ENCODE measurements at regions not wholly inside any gene's neighbourhood (a gene's known extent, or its start where the extent isn't known, plus 50 kb on each side); places are given as distances from the start of the nearest gene placed in this dataset.
"Not testable (repeated sequence)": the region's sequence is repeated elsewhere in the genome, so short reads cannot be mapped to it uniquely, and the experiment has no call there.

- TF ChIP-seq POLR2A (IDR thresholded peaks at IDR 0.05) (no peak), CTCF (IDR thresholded peaks at IDR 0.05) (no peak), EP300 (IDR thresholded peaks at IDR 0.05) (no peak), POLR2AphosphoS5 (IDR thresholded peaks at IDR 0.05) (no peak)
- Histone ChIP-seq H3K9me3 (no peaks in the 10 kb centered on the region), H3K36me3 (no peaks in the 10 kb centered on the region), H3K27ac (no peak overlapping the region), H3K27me3 (no peaks in the 10 kb centered on the region), H3K4me3 (no peak overlapping the region), H3K4me1 (no peaks in the 10 kb centered on the region)
- WGBS: 77% methylated on average over 3 of the region's 3 CpGs
- no peak for DNase-seq (ENCODE audit: low spot score in 2 of 2)
These were observed 129.1 kb upstream of the ITGB1 start for GRCh38 chr10:33087152-33087551.

GRCh38 chr10:33086100-33086499 lies 128.1 kb upstream of the ITGB1 start:
- no peaks in the 10 kb centered on the region for H3K9me3 ChIP-seq
- no peaks in the 10 kb centered on the region for H3K4me1 ChIP-seq
- TF ChIP-seq CTCF (IDR thresholded peaks at IDR 0.05) (no peak), POLR2AphosphoS5 (IDR thresholded peaks at IDR 0.05) (no peak)
- no peak overlapping the region for H3K27ac ChIP-seq
- H3K4me3 ChIP-seq: no peak overlapping the region
- DNase-seq (ENCODE audit: low spot score in 2 of 2): no peak
- no peaks in the 10 kb centered on the region for H3K36me3 ChIP-seq
- H3K27me3 ChIP-seq: no peaks in the 10 kb centered on the region
- 87% methylated on average over 5 of the region's 5 CpGs for WGBS

DNA sequence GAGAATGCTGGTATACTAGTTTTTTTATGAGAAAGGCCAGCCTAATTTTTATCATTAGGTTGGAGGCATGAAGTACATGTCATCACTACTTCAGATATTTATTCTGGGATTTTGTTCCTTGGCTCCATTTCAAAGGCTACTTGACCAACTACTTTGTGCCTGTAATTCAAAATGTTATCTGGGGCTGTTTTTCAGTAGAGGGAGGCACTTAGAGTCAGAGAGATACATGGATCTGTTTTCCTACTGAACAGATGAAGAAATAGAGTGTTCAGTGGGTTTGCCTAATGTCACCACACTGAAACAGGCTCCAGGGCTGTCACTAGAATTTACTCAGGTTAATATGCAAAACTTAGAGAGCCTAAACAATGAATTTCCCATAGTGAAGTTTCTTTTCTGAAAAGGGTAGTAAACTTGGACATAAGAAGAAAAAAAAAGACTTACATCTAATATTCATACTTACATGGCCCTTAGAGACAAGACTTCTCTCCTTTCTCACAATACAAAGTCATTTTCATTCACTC lies 127.3 kb upstream of the ITGB1 start:
- no peak overlapping the region for H3K4me3 ChIP-seq
- H3K36me3 ChIP-seq: no peaks in the 10 kb centered on the region
- no peak overlapping the region for H3K27ac ChIP-seq
- no peaks in the 10 kb centered on the region for H3K9me3 ChIP-seq
- H3K4me1 ChIP-seq: no peaks in the 10 kb centered on the region
- H3K27me3 ChIP-seq: no peaks in the 10 kb centered on the region
- DNase-seq (ENCODE audit: low spot score in 2 of 2): no peak
- TF ChIP-seq CTCF (IDR thresholded peaks at IDR 0.05) (no peak), POLR2AphosphoS5 (IDR thresholded peaks at IDR 0.05) (no peak), EP300 (IDR thresholded peaks at IDR 0.05) (no peak), POLR2A (IDR thresholded peaks at IDR 0.05) (no peak)

DNA sequence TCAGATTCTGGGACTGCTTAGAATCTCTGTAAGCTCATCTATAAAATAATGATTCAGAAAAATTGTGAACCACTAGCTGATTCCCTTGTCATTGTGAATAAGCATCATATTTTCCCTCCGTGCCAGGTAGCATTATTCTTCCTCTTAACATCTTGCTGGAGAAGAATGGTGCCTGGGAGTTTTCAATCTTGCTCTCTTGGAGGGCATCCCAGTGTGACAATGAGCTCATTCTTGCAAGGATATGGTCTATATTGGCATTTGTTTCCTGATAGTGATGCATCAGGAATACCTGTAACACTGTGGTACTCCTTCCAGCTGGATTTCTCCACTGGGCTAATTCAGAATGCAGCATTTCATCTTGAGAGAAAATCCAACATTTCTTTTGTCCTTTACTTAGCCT lies 126.4 kb upstream of the ITGB1 start:
- TF ChIP-seq EP300 (IDR thresholded peaks at IDR 0.05): no peak
- no peak for TF ChIP-seq CTCF (IDR thresholded peaks at IDR 0.05)
- no peak for TF ChIP-seq POLR2A (IDR thresholded peaks at IDR 0.05)
- TF ChIP-seq POLR2AphosphoS5 (IDR thresholded peaks at IDR 0.05): no peak
- Histone ChIP-seq H3K9me3 (no peaks in the 10 kb centered on the region), H3K4me1 (no peaks in the 10 kb centered on the region), H3K27ac (no peak overlapping the region), H3K4me3 (no peak overlapping the region), H3K27me3 (no peaks in the 10 kb centered on the region), H3K36me3 (no peaks in the 10 kb centered on the region)
- DNase-seq (ENCODE audit: low spot score in 2 of 2): no peak
- WGBS: 93% methylated on average over 1 of the region's 1 CpG

- TF ChIP-seq CTCF (IDR thresholded peaks at IDR 0.05) (no peak), POLR2AphosphoS5 (IDR thresholded peaks at IDR 0.05) (no peak), EP300 (IDR thresholded peaks at IDR 0.05) (no peak), POLR2A (IDR thresholded peaks at IDR 0.05) (no peak)
- no peak overlapping the region for H3K27ac ChIP-seq
- H3K36me3 ChIP-seq: no peaks in the 10 kb centered on the region
- no peaks in the 10 kb centered on the region for H3K9me3 ChIP-seq
- H3K4me3 ChIP-seq: no peak overlapping the region
- WGBS: 88% methylated on average over 2 of the region's 2 CpGs
- no peaks in the 10 kb centered on the region for H3K4me1 ChIP-seq
- no peak for DNase-seq (ENCODE audit: low spot score in 2 of 2)
- H3K27me3 ChIP-seq: no peaks in the 10 kb centered on the region
These were observed 124.4 kb upstream of the ITGB1 start for GRCh38 chr10:33082373-33082895.

GRCh38 chr10:33080467-33080866 lies 122.4 kb upstream of the ITGB1 start:
- H3K36me3 ChIP-seq; H3K4me1 ChIP-seq; H3K27me3 ChIP-seq; H3K4me3 ChIP-seq; DNase-seq (ENCODE audit: low spot score in 2 of 2); H3K9me3 ChIP-seq; H3K27ac ChIP-seq: not testable (repeated sequence)
- 98% methylated on average over 2 of the region's 2 CpGs for WGBS
